ENCODE measurements at regions not wholly inside any gene's neighbourhood (a gene's known extent, or its start where the extent isn't known, plus 50 kb on each side); places are given as distances from the start of the nearest gene placed in this dataset.

GRCh38 chr12:111084605-111085004 is 164.2 kb upstream of the MYL2 start:
- H3K4me1 ChIP-seq (ENCODE audit: control insufficient read depth in 4 of 4, insufficient read depth in 4 of 4, low read length in 3 of 4), result peaks cover 2 to 84% (median 61%) of the 10 kb centered on the region in 4 donors
- no peak overlapping the region for H3K27ac ChIP-seq (ENCODE audit: low read depth in 1 of 2, low read length in 2 of 2)
- no peak for TF ChIP-seq FOXA1 (IDR thresholded peaks at IDR 0.05)
- TF ChIP-seq, protein P1, sequence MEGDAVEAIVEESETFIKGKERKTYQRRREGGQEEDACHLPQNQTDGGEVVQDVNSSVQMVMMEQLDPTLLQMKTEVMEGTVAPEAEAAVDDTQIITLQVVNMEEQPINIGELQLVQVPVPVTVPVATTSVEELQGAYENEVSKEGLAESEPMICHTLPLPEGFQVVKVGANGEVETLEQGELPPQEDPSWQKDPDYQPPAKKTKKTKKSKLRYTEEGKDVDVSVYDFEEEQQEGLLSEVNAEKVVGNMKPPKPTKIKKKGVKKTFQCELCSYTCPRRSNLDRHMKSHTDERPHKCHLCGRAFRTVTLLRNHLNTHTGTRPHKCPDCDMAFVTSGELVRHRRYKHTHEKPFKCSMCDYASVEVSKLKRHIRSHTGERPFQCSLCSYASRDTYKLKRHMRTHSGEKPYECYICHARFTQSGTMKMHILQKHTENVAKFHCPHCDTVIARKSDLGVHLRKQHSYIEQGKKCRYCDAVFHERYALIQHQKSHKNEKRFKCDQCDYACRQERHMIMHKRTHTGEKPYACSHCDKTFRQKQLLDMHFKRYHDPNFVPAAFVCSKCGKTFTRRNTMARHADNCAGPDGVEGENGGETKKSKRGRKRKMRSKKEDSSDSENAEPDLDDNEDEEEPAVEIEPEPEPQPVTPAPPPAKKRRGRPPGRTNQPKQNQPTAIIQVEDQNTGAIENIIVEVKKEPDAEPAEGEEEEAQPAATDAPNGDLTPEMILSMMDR (IDR thresholded peaks at IDR 0.05; ENCODE audit: low read depth, low read length, missing input control), result no peak
- TF ChIP-seq EGR1 (IDR thresholded peaks at IDR 0.05; ENCODE audit: low read depth in 2 of 2), result no peak
- TF ChIP-seq JUND (IDR thresholded peaks at IDR 0.05), result no peak
- no peak for TF ChIP-seq MAX (IDR thresholded peaks at IDR 0.05)
- TF ChIP-seq, protein P2, sequence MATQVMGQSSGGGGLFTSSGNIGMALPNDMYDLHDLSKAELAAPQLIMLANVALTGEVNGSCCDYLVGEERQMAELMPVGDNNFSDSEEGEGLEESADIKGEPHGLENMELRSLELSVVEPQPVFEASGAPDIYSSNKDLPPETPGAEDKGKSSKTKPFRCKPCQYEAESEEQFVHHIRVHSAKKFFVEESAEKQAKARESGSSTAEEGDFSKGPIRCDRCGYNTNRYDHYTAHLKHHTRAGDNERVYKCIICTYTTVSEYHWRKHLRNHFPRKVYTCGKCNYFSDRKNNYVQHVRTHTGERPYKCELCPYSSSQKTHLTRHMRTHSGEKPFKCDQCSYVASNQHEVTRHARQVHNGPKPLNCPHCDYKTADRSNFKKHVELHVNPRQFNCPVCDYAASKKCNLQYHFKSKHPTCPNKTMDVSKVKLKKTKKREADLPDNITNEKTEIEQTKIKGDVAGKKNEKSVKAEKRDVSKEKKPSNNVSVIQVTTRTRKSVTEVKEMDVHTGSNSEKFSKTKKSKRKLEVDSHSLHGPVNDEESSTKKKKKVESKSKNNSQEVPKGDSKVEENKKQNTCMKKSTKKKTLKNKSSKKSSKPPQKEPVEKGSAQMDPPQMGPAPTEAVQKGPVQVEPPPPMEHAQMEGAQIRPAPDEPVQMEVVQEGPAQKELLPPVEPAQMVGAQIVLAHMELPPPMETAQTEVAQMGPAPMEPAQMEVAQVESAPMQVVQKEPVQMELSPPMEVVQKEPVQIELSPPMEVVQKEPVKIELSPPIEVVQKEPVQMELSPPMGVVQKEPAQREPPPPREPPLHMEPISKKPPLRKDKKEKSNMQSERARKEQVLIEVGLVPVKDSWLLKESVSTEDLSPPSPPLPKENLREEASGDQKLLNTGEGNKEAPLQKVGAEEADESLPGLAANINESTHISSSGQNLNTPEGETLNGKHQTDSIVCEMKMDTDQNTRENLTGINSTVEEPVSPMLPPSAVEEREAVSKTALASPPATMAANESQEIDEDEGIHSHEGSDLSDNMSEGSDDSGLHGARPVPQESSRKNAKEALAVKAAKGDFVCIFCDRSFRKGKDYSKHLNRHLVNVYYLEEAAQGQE (IDR thresholded peaks at IDR 0.05), result no peak
- no peak for TF ChIP-seq YY1 (IDR thresholded peaks at IDR 0.05)
- no peak for TF ChIP-seq HNF4G (IDR thresholded peaks at IDR 0.05)
- no peak overlapping the region for H3K9ac ChIP-seq (ENCODE audit: low read depth in 1 of 2, low read length in 2 of 2)
- WGBS, result 94% methylated on average over 15 of the region's 15 CpGs
- no peak for DNase-seq (ENCODE audit: low spot score)
- H3K27me3 ChIP-seq (ENCODE audit: control insufficient read depth in 4 of 4, insufficient read depth in 4 of 4, low read length in 3 of 4), result no peaks in the 10 kb centered on the region
- peaks cover 0 to 4% (median 2%) of the 10 kb centered on the region in 4 donors for H3K36me3 ChIP-seq (ENCODE audit: control insufficient read depth in 4 of 4, insufficient read depth in 3 of 4, low read depth in 1 of 4, low read length in 3 of 4)
- no peaks in the 10 kb centered on the region for H3K9me3 ChIP-seq (ENCODE audit: control insufficient read depth in 4 of 4, low read length in 3 of 4)
- H3K4me3 ChIP-seq (ENCODE audit: low read depth in 1 of 3, low read length in 3 of 3), result no peak overlapping the region

DNA sequence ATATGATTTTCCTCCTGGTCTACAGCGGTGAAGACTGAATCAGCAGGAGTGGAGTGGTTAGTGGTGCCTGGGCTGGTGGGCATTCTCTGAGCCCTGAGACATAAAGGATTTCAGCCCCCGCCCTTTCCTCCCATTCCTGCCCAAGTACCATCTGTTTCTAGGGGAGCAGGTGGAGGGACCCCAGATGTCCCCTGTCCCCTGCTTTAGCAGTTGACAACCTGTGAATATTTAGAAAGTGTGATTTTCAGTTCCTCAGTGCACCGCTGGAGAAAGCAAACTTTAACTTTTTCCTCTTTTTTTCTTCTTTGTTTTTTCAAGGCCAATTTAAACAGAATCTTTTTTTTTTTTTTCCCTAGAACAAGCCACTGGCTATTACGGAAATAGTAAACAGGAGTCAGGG is 163.8 kb upstream of the MYL2 start:
- peaks cover 2 to 88% (median 63%) of the 10 kb centered on the region in 4 donors for H3K4me1 ChIP-seq (ENCODE audit: control insufficient read depth in 4 of 4, insufficient read depth in 4 of 4, low read length in 3 of 4)
- no peak for DNase-seq (ENCODE audit: low spot score)
- TF ChIP-seq NR2F2 (IDR thresholded peaks at IDR 0.05) (no peak), GABPA (IDR thresholded peaks at IDR 0.05 in 1 of 2, conservative IDR thresholded peaks at IDR 0.05 in 1 of 2) (no peak), EGR1 (IDR thresholded peaks at IDR 0.05; ENCODE audit: low read depth in 2 of 2) (no peak), FOXA2 (IDR thresholded peaks at IDR 0.05) (no peak), RAD21 (IDR thresholded peaks at IDR 0.05) (no peak), RXRA (IDR thresholded peaks at IDR 0.05) (no peak)
- TF ChIP-seq, protein P2 (IDR thresholded peaks at IDR 0.05), result no peak
- TF ChIP-seq, protein P1 (IDR thresholded peaks at IDR 0.05; ENCODE audit: low read depth, low read length, missing input control), result no peak
- TF ChIP-seq, protein P3, sequence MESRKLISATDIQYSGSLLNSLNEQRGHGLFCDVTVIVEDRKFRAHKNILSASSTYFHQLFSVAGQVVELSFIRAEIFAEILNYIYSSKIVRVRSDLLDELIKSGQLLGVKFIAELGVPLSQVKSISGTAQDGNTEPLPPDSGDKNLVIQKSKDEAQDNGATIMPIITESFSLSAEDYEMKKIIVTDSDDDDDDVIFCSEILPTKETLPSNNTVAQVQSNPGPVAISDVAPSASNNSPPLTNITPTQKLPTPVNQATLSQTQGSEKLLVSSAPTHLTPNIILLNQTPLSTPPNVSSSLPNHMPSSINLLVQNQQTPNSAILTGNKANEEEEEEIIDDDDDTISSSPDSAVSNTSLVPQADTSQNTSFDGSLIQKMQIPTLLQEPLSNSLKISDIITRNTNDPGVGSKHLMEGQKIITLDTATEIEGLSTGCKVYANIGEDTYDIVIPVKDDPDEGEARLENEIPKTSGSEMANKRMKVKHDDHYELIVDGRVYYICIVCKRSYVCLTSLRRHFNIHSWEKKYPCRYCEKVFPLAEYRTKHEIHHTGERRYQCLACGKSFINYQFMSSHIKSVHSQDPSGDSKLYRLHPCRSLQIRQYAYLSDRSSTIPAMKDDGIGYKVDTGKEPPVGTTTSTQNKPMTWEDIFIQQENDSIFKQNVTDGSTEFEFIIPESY (IDR thresholded peaks at IDR 0.05), result no peak
- no peak overlapping the region for H3K9ac ChIP-seq (ENCODE audit: low read depth in 1 of 2, low read length in 2 of 2)
- H3K4me3 ChIP-seq (ENCODE audit: low read depth in 1 of 3, low read length in 3 of 3), result no peak overlapping the region
- H3K27ac ChIP-seq (ENCODE audit: low read depth in 1 of 2, low read length in 2 of 2), result no peak overlapping the region
- no peaks in the 10 kb centered on the region for H3K27me3 ChIP-seq (ENCODE audit: control insufficient read depth in 4 of 4, insufficient read depth in 4 of 4, low read length in 3 of 4)
- H3K36me3 ChIP-seq (ENCODE audit: control insufficient read depth in 4 of 4, insufficient read depth in 3 of 4, low read depth in 1 of 4, low read length in 3 of 4), result peaks cover 0 to 4% (median 2%) of the 10 kb centered on the region in 4 donors
- 62% methylated on average over 4 of the region's 4 CpGs for WGBS
- H3K9me3 ChIP-seq (ENCODE audit: control insufficient read depth in 4 of 4, low read length in 3 of 4), result no peaks in the 10 kb centered on the region
